ENCODE measurements at regions not wholly inside any gene's neighbourhood (a gene's known extent, or its start where the extent isn't known, plus 50 kb on each side); places are given as distances from the start of the nearest gene placed in this dataset.

DNA sequence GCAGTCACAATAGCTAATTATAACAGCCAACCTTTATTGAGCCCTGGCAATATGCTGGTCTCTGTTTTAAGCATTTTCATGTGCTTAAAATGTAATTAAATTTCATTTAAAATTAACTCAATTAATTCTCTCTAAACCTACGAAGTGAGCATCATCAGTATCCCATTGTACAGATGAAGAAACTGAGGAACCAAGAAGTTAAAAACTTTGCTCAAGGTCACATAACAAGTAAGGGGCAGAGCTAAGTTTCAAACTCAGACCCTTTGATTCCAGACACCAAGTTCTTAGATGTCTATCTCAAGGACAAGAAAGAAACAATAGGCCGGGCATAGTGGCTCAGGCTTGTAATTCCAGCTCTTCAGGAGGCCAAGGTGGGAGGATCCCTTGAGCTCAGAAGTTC is 55.9 kb upstream of the NFKB1 start:
- Histone ChIP-seq H3K9me3 (no peaks in the 10 kb centered on the region), H3K27ac (no peak overlapping the region), H3K36me3 (no peaks in the 10 kb centered on the region), H3K4me1 (no peaks in the 10 kb centered on the region), H3K4me3 (no peak overlapping the region), H3K27me3 (no peaks in the 10 kb centered on the region)
- TF ChIP-seq POLR2A (IDR thresholded peaks at IDR 0.05): no peak
- TF ChIP-seq, protein P1, sequence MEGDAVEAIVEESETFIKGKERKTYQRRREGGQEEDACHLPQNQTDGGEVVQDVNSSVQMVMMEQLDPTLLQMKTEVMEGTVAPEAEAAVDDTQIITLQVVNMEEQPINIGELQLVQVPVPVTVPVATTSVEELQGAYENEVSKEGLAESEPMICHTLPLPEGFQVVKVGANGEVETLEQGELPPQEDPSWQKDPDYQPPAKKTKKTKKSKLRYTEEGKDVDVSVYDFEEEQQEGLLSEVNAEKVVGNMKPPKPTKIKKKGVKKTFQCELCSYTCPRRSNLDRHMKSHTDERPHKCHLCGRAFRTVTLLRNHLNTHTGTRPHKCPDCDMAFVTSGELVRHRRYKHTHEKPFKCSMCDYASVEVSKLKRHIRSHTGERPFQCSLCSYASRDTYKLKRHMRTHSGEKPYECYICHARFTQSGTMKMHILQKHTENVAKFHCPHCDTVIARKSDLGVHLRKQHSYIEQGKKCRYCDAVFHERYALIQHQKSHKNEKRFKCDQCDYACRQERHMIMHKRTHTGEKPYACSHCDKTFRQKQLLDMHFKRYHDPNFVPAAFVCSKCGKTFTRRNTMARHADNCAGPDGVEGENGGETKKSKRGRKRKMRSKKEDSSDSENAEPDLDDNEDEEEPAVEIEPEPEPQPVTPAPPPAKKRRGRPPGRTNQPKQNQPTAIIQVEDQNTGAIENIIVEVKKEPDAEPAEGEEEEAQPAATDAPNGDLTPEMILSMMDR (IDR thresholded peaks at IDR 0.05): no peak
- no peak for DNase-seq
- intact Hi-C loops (cut with DNase I): loop anchor here (10.0 kb wide), 2 partner anchors 180 to 560 kb away; no protein-coding TSS in a partner anchor
- 97% methylated on average over 2 of the region's 2 CpGs for WGBS, 2 donors

DNA sequence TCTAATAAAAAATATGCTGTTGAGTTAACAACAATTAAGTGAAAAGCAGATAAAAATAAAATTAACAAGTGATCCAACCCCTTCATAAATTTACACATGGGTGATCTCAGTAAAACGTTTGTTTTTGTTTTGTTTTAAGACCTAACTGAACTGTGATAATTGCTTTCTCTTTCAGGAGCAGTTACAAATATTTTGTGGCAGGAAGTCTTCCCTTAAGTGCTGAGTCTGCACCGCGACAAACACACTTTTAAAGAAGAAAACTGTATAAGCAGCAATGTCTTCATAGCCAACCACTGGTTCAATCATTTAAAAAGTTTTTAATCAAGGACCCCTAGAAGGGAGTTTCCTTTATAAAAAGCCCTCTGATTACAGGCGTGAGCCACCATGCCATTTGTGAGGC is 53.7 kb upstream of the NFKB1 start:
- no peak for DNase-seq
- no peaks in the 10 kb centered on the region for H3K9me3 ChIP-seq
- H3K27ac ChIP-seq: no peak overlapping the region
- intact Hi-C loops (cut with DNase I): loop anchor here (10.0 kb wide), 2 partner anchors 177 to 557 kb away; no protein-coding TSS in a partner anchor
- H3K4me1 ChIP-seq: no peaks in the 10 kb centered on the region
- WGBS, 2 donors: 59 to 61% methylated on average over 4 of the region's 4 CpGs
- no peaks in the 10 kb centered on the region for H3K36me3 ChIP-seq
- H3K27me3 ChIP-seq: no peaks in the 10 kb centered on the region
- no peak overlapping the region for H3K4me3 ChIP-seq
- no peak for TF ChIP-seq POLR2A (IDR thresholded peaks at IDR 0.05)
- TF ChIP-seq, protein P1 (IDR thresholded peaks at IDR 0.05): no peak

DNA sequence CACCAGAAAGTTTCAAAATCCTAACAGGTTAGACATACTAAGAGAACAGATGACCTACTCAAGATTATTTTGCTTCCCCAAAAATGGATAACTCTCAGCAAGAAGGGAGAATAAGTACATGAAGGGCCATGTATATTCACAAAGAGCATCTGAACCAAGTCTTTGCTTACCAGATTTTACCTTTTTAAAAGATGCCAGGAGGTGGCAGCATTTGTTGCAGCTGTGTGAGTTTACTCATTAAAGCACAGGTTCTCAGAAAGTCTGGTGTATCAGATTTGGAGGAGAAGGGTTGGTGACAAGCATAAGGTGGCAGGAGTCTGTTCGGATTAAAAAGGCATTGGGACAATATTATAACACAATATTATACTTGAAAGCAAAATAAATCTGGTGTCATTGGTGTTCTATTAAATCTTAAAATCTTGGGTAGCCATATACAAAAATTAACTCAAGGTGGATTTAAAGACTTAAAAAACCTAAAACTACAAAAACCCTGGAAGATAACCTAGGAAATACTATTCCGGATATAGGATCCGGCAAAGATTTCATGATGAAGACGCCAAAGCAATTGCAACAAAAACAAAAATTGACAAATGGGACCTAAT is 51.3 kb upstream of the NFKB1 start:
- intact Hi-C loops (cut with DNase I): loop anchor here (10.0 kb wide), 2 partner anchors 175 to 555 kb away; no protein-coding TSS in a partner anchor
- DNase-seq: no peak
- Histone ChIP-seq H3K27me3 (no peaks in the 10 kb centered on the region), H3K4me1 (no peaks in the 10 kb centered on the region), H3K9me3 (no peaks in the 10 kb centered on the region), H3K27ac (no peak overlapping the region), H3K4me3 (no peak overlapping the region), H3K36me3 (no peaks in the 10 kb centered on the region)
- 36 to 41% methylated on average over 4 of the region's 4 CpGs for WGBS, 2 donors
- TF ChIP-seq POLR2A (IDR thresholded peaks at IDR 0.05): no peak
- TF ChIP-seq, protein P1 (IDR thresholded peaks at IDR 0.05): peak; percentile 21 to 71 (median 58)

DNA sequence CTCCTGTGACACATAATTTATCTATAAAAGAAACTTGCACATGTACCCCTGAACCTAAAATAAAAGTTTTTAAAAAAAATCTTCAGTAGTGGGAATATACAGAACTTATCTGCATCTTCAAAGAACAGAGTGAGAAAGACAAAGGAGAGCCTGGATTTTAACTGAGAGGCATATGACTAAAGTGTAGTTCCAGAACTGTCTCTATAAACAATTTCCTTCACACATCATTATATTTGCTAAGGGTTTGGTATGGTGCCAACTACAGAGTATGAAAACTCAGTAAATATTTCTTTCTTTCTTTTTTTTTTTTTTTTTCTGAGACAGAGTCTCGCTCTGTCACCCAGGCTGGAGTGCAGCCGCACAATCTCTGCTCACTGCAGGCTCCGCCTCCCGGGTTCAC is 49.9 kb upstream of the NFKB1 start:
- Histone ChIP-seq H3K36me3 (no peaks in the 10 kb centered on the region), H3K27me3 (no peaks in the 10 kb centered on the region), H3K9me3 (no peaks in the 10 kb centered on the region), H3K4me3 (no peak overlapping the region), H3K4me1 (no peaks in the 10 kb centered on the region), H3K27ac (no peak overlapping the region)
- no peak for DNase-seq
- 92 to 93% methylated on average over 3 to 4 of the region's 4 CpGs for WGBS, 2 donors
- TF ChIP-seq, protein P1 (IDR thresholded peaks at IDR 0.05): no peak
- no peak for TF ChIP-seq POLR2A (IDR thresholded peaks at IDR 0.05)
- intact Hi-C loops (cut with DNase I): no loop called here
